ENCODE measurements at regions not wholly inside any gene's neighbourhood (a gene's known extent, or its start where the extent isn't known, plus 50 kb on each side); places are given as distances from the start of the nearest gene placed in this dataset.

GRCh38 chr4:54378461-54378860 lies 149.4 kb downstream of the PDGFRA start:
- TF ChIP-seq CTCF (conservative IDR thresholded peaks at IDR 0.05; ENCODE audit: low read depth, low read length): no peak
- TF ChIP-seq EZH2 (IDR thresholded peaks at IDR 0.05; ENCODE audit: borderline replicate concordance, low read depth, low read length, poor library complexity, severe bottlenecking): no peak
